Stimulated activated CD8-positive, alpha-beta memory T cell treated with anti-CD3 and anti-CD28 coated beads, Interleukin-7, amount 100 ng/mL, for 24 hours (primary cell): ENCODE measurements at regions not wholly inside any gene's neighbourhood (a gene's known extent, or its start where the extent isn't known, plus 50 kb on each side); places are given as distances from the start of the nearest gene placed in this dataset.
"Not testable (repeated sequence)": the region's sequence is repeated elsewhere in the genome, so short reads cannot be mapped to it uniquely, and the experiment has no call there.

Source experiments
- DNase-seq: peaks from one replicate; pipeline ENCODE4 v3.0.0-alpha.2; 2020; ENCODE audit warnings: low read depth

DNA sequence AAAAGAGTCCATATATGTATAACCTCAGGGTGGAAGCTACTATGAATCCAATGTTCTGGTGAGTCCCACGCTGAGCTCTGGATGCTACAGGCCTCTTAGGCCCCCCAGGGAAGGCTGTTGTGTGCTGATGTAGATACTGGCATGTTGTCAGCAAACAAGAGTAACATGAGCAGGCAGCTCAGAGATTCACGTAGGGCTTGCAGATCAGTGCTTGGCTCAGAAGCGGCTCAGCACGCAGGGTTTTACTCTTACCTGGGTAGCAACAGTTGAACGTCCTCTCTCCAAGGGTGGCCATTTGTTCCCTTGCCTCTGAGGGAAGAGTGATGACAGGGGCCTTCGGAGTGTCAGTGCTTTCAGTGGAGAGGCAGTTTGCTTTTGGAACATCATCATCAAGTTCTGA, 93.4 kb downstream of the ZFP64 start:
- no peak for DNase-seq

DNA sequence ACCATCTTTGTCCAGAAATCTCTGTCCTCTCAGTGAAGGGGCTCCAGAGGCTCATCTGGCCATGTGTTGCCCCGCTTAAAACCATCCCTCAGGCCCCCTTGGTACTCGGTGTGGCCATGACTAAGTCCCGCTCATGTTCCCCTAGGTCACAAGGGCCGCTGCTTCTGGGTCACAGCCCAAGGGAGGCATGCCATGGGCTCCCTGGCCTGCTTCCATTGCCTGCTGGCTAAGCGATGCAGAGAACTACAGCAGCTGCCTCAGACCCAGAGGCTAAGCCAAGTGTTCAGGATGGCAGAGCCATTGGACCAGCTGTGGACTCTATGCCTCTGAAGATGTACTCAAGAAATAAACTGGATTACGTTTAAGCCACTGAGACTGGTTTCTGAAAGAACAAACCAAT, 95.5 kb downstream of the ZFP64 start:
- DNase-seq = no peak

DNA sequence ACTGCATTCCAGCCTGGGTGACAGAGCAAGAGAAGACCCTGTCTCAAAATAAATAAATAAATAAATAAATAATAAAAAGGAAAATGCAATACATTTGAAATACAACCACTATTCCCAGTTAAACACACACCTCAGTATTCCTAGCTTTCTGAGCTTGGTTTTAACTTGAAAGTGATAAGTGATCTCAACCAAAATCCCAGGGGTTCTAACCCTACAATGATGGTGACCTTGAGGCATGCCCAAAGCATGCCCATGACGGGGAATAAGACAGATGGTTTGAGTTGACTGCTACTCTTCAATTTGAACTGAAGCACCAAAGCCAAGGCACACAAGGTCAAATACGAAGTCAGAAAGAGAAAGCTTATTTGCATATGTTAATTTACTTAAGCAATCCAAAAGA, 96.9 kb downstream of the ZFP64 start:
- no peak for DNase-seq

GRCh38 chr20:52093575-52093974, 98.0 kb downstream of the ZFP64 start:
- no peak for DNase-seq

DNA sequence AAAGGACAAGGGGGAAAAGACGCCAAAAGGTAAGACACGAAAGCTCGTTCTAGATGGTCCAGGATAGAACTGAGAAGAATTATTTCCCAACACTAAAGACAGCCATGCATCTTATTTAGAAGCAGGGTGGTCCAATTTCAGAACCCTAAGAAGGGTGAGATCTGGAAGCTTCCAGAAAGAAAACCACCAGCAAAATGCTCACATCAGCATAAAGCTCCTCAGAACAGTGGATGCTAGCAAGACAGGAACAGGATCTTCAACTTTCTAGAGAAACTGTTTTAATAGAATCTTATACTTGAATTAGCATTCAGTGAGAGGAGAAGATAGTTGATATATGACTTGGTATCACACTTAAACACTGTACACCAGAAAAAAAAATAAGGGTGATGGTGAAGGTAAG, 101.5 kb downstream of the ZFP64 start:
- DNase-seq = no peak

DNA sequence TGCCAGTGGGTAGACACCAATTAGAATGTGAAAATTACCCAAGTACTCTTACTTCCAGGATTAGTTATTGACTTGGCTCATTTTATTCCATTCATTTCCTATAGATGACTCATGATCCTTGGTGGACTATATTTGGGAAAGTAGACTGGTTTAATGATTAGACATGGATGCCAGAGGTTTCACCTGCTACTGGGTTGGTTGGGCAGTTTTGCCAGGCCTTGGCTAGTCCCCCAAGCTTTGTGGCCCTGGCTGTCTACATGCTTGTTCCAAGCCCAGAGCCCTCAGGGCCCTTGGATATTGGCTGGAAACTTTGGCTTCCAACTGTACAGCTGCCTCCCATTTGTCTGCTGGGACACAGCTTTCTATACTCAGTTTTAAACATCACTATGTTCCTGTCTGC, 104.1 kb downstream of the ZFP64 start:
- DNase-seq = no peak

DNA sequence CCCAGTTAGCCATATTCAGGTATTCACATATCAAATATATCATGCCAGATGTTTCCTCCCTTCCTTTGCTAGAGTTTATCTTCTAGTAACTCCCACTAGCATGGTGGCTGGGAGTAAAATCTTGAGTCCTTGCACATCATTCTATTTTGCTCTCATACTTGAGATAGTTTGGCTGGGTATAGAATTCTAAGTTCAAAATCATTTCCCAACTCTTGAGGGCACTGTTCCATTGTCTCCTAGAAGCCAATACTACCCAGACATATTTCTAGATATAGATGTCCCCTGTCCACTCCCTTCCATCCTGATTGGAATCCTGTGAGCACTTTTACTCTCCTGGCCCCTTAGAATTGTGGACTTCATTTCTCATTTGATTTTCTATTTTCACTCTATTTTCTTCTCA, 104.7 kb downstream of the ZFP64 start:
- no peak for DNase-seq

DNA sequence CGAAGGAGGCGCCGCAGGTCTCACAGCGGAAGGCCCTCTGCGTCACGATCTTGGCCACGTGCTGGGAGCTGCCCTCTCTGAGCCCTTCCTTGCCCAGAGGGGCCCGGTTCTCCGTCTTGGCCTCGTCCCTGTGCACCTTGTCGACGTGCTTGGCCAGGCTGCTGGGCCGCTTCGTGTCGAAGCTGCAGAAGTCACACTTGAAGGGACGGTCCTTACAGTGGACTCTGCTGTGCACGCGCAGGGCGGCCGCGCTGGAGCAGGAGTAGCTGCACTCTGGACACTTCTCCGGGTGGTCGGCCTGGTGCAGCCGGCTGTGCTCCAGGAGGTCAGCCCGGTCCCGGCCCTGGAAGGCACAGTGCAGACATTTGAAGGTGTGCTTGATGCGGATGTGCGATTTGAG, 106.9 kb downstream of the ZFP64 start:
- DNase-seq = no peak

DNA sequence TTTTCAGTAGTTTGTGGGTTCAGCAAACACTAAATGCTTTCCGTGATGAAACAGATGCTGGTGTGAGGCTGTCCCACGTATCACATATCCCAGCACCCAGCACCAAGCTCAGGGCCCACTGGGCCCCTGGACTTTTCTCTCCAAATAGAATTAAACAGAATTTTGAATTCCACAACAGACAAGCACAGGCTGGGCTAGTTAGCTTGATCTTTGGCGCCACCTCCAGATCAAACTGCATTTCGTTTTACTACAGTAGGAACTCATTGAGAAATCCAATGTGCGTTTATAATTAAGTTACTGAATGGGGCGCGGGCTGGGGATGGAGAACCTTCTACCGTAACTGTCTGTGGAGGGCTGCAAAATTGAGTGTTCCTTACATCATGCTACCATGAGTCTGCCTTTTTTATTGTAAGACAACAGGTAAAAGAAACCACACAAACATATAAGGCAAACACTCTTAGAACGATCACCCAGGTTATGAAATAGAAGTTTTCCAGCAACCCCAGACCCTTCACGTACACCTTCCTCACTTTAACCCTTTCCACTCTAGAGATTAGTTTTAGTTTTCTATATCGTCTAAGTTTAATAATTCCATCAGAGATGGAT, 107.8 kb downstream of the ZFP64 start:
- DNase-seq = no peak

GRCh38 chr20:52082612-52083011, 109.0 kb downstream of the ZFP64 start:
- DNase-seq = no peak

DNA sequence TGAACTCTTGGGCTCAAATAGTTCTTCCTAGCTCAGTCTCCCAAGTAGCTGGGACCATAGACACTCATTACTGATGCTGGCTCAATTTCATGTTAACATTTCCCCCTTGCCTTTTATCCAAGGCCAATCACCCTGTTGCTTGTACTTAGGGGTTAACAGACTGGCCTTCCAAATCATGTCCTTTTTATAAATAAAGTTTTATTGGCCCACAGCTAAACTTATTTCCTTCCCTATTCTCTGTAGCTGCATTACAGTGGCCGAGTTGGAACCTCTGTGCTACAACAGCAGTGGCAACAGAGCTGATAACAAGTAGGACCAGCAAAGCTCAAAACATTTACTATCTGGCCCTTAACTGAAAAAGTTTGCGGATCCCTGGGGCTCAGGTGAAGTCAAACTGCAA, 109.8 kb downstream of the ZFP64 start:
- DNase-seq = no peak

DNA sequence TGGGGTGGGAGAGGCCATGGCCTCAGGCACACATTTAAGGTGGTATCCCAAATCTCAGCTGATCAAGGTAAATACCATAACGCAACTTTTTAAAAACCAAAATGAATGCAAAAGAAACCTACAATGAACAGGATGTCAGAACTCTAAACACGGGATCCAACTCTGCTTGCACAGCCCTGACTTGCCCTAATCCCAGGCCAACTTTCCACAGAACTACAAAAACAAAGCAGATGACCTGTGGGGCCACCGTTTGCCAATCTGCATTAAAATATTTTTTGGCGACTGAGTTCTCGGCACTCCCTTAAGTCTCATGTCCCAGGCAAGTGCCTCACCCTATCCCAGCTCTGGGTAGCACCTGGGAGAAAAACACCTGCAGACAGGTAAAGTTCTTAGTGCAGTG, 110.5 kb downstream of the ZFP64 start:
- DNase-seq = no peak

GRCh38 chr20:52078289-52078688, 113.3 kb downstream of the ZFP64 start:
- DNase-seq = no peak

- no peak for DNase-seq
Measured at GRCh38 chr20:52076164-52076563, 115.4 kb downstream of the ZFP64 start.

GRCh38 chr20:52075400-52075799, 116.2 kb downstream of the ZFP64 start:
- DNase-seq = no peak

DNA sequence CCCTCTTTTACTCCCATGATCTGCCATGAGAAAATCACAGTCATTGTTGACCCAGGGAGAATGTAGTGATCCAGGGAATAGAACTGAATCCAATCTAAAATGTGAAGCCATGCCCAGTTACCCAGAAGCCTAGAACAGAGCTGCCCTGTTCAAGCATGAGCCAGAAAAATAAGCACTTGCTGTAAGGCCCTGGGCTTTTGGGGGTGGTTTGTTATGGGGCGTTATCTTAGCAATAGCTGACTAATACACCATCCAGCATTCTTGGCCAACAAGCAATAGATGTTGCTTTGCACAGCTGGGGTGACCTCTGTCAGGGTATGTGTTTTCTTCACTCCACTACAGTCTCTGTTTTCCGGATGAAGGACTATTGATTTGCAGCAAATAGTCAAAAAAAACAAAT, 120.4 kb downstream of the ZFP64 start:
- no peak for DNase-seq

DNA sequence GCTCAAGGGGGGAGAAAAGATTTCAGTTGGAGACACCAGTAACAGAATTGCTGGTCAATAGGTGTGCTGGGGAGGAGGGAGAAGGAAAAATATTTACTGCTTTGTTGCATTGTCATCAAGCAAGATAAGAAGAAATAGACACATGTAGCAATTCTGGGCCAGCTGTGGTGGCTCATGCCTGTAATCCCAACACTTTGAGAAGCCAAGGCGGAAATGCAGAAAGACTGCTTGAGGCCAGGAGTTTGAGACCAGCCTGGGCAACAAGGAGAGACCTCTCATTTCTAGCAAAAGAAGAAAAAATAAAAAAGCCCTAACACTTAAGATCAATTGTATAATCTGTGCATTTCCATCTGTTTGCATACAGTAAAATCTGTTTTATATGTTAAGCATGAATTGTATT, 126.6 kb downstream of the ZFP64 start:
- DNase-seq = no peak

- no peak for DNase-seq
Measured at GRCh38 chr20:52062452-52063209, 128.9 kb downstream of the ZFP64 start.

DNA sequence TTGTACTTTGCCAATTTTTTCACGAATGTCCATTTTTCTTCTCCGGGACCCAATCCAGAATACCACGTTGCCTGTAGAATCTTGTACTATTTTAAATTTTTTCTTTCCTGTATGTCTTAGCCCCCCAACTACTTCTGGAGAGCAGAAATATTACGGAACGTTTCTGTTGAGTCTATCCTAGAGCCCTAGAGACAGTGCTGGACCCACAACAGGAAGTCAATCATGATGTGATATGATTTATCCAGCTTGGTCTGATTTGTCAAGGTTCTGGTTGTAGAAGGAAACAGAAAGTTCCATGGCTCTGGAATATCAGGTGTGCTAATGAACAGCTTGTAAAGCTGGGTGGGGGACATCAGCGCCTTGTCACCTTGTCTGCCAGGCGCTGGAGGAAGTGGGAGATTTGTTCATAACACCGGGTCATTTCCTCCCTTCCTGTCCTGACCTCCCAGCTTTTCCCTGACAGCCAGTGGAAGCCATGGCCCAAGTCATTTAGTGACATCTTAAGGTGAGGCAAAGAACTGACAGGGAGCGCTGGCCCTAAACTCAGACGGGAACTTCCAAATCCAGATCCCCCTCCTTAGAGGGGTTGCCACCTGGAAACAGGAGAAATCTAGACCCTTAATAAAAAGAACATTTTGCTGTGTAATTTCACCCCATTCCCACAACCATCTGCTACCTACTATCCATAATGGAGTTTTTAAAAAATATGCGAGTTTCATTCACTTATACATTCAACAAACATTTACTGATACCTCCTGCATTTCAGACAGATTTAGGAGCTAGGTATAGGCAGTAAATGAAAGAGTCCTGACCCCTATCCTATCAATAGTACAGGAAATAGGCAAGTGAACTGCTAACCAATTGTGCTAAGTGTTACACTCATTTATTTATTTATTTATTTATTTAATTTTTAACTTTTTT, 130.5 kb downstream of the ZFP64 start:
- no peak for DNase-seq

GRCh38 chr20:52057133-52057532, 134.4 kb downstream of the ZFP64 start:
- not testable (repeated sequence) for DNase-seq

- DNase-seq = no peak
Measured at GRCh38 chr20:52056203-52057062, 135.1 kb downstream of the ZFP64 start.

DNA sequence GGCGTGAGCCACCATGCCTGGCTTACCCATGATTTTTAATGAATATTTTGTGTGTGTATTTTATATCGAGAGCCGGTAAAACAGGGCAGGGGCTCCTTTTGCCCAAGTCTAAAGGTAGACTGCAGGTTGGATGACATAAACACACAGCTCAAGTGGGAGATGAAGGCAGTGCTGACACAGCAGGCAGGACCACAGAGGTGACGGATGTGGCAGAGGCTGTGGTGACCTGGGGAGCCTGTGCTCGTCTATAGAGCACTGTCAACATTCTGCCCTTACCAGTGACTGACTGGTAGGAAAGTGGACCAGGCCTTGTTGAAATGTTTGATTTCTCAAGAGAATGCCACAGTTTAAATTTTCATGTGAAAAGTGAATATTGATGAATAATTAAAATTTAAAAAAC, 137.5 kb downstream of the ZFP64 start:
- no peak for DNase-seq
